ENCODE measurements at regions not wholly inside any gene's neighbourhood (a gene's known extent, or its start where the extent isn't known, plus 50 kb on each side); places are given as distances from the start of the nearest gene placed in this dataset.

DNA sequence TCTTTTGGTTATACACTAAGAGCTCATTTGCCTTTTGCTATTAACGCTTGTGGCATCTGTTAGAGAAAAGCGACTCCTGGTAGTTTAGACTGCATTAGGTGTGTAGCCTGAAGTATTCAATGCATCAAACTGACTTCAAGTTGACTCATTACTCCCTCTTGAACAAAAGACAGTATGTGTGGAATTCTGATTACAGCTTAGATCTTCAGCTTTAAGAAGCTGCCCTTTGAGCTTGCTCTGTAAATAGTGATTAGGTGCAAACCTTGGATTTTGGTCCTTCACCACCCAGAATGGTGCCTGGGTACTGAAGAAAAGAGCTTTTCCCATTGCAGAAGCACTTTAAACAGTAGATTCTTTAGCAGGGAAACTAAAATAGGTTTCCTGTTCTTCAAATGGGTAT is 62.1 kb downstream of the FAT3 start:
- TF ChIP-seq, protein P1, sequence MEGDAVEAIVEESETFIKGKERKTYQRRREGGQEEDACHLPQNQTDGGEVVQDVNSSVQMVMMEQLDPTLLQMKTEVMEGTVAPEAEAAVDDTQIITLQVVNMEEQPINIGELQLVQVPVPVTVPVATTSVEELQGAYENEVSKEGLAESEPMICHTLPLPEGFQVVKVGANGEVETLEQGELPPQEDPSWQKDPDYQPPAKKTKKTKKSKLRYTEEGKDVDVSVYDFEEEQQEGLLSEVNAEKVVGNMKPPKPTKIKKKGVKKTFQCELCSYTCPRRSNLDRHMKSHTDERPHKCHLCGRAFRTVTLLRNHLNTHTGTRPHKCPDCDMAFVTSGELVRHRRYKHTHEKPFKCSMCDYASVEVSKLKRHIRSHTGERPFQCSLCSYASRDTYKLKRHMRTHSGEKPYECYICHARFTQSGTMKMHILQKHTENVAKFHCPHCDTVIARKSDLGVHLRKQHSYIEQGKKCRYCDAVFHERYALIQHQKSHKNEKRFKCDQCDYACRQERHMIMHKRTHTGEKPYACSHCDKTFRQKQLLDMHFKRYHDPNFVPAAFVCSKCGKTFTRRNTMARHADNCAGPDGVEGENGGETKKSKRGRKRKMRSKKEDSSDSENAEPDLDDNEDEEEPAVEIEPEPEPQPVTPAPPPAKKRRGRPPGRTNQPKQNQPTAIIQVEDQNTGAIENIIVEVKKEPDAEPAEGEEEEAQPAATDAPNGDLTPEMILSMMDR (IDR thresholded peaks at IDR 0.05; ENCODE audit: low read depth, low read length, missing control alignments), result no peak
- H3K36me3 ChIP-seq (replicated peaks), result no peaks in the 10 kb centered on the region
- no peak for DNase-seq
- no peaks in the 10 kb centered on the region for H3K27me3 ChIP-seq (replicated peaks)
- H3K4me3 ChIP-seq (ENCODE audit: low read depth, low read length), result no peak overlapping the region
- no peak overlapping the region for H3K27ac ChIP-seq
- in situ Hi-C loops (cut with HindIII; ENCODE audit: low pct_ligation_motif_present, low sequenced_read_pairs), result no loop called here

DNA sequence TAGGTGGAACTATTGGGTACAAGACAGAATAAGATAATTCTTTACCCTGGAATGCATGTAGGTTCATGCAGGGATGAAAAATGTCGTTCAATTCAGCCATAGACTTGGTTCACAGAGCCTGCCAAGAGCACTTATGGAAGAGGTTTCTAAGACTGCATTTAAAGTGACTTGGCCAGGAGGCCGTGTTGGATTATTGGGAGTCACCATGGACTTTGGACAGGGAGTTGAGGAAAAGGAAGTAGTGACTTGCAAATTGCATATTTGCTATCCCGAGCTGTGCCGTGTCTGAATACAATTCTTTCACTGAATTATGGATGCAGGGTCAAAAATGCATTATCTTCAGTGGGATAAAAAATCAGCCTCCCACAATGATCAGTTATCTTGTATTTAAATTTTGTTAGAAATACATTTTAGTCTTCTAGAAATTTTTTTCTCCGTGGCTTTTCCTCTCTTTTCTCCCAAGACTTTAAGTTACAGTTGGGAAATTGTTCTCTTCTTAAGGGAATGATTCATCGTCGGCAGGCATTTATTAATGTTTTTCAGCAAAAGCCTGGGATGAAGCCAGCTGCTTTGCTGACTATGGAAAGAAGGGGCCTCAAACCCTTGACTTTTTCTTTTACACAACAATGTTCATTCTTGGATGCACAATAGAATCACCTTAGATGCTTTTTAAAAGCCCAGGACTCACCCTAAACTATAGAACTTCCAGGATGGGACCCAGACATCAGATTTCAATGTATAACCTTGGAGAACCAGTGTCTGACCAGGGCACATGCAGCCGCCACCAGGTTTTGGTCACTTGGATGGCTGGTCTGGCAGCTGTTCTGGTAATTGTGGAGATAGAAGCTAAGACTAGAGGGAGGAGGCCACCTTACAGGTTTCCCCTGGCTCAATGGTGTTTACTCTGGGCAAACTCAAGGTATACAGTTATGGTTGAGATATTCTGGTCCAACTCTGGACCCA is 70.8 kb downstream of the FAT3 start:
- TF ChIP-seq, protein P1 (IDR thresholded peaks at IDR 0.05; ENCODE audit: low read depth, low read length, missing control alignments), result no peak
- no peaks in the 10 kb centered on the region for H3K36me3 ChIP-seq (replicated peaks)
- H3K27ac ChIP-seq, result no peak overlapping the region
- no peak for DNase-seq
- in situ Hi-C loops (cut with HindIII; ENCODE audit: low pct_ligation_motif_present, low sequenced_read_pairs), result no loop called here
- H3K4me3 ChIP-seq (ENCODE audit: low read depth, low read length), result peak overlapping the region; percentile 10
- H3K27me3 ChIP-seq (replicated peaks), result no peaks in the 10 kb centered on the region

DNA sequence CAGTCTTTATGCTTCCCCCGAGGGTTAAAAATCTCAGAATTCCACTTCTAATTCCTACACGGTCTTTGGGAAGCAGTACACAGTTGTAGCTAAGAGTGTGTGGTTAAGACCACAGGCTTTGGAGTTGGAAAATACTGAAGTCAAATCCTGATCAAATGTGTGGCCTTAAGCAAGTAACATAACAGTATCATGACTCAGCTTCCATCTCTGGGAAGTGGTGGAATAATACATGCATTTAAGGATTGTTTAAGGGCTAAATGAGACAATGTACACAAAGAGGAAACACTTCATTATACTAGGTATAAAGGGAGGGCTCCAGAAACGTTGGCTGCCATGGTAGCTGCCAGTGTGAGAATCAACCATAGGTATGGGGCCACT is 71.5 kb downstream of the FAT3 start:
- peak; percentile 16 for DNase-seq
- TF ChIP-seq, protein P1 (IDR thresholded peaks at IDR 0.05; ENCODE audit: low read depth, low read length, missing control alignments), result no peak

DNA sequence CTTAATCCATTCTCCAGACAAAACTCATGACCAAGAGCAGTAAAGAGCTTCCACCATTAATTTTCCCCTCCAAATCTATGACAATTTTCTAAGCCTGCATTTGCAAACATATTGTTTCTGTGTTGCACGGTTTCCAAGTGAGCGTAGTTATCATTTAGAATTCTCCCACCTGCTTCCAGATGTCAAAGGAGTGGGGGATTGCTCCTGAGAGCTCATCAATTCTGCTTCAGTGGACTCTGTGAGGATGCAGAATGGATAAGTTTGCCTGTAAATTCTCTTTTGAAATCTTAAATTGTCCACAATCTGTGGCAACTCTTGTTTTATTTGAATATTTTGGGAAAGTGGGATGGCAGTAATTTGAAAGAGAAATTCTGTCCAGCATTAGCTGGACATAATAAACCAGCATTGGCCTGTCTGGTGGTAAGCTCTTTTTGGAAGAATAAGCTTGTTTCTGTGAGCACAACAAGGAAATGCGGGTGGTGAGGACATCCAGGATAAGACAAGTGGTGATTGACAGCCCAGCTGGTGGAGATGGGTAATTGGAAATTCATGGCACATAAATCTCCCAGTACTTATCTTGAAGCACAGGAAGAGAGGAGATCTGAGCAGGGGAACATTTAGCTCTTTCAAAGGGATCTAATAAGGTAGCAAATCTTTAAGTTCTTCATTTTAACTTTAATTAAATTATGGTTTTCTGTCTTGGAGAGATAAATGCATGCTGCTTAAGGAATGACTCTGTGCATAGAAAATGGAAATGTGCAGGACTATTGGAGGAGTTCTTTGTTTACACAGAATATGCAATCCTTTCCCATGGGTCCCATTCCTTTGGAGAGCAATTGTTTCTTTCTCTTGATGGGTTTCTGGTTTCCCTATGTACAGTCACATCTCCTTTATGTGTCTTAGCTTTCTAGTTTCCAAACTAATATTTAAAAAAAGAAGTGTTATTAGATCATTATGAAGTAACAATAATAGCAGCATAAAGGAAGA is 73.2 kb downstream of the FAT3 start:
- Histone ChIP-seq H3K36me3 (replicated peaks) (no peaks in the 10 kb centered on the region), H3K27ac (no peak overlapping the region), H3K4me3 (ENCODE audit: low read depth, low read length) (no peak overlapping the region), H3K27me3 (replicated peaks) (no peaks in the 10 kb centered on the region)
- in situ Hi-C loops (cut with HindIII; ENCODE audit: low pct_ligation_motif_present, low sequenced_read_pairs), result no loop called here
- DNase-seq, result no peak
- TF ChIP-seq, protein P1 (IDR thresholded peaks at IDR 0.05; ENCODE audit: low read depth, low read length, missing control alignments), result no peak

More for the DNA sequence above, 71.5 kb downstream of the FAT3 start:
- H3K27ac ChIP-seq, result no peak overlapping the region
- H3K36me3 ChIP-seq (replicated peaks), result no peaks in the 10 kb centered on the region
- H3K27me3 ChIP-seq (replicated peaks), result no peaks in the 10 kb centered on the region
- no peak overlapping the region for H3K4me3 ChIP-seq (ENCODE audit: low read depth, low read length)
- in situ Hi-C loops (cut with HindIII; ENCODE audit: low pct_ligation_motif_present, low sequenced_read_pairs), result no loop called here

DNA sequence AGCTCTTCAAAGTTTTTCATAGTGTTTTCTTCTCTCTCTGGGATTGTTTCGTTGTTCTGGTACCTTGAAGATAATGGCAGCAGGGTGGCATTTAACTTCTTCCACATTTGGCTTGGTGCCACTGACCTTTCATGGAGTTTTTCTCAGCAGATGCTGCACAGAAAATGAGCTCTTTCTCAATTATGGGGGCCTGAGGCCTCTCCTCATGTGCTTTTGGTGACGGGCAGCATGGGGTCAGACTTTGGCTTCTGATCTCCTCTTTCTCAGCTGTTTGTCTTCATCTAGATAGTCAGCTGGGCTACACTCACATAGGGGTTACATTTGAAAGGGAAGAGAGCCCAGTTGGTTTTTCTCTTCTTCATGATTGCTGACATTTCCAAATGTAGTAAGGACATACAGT is 76.3 kb downstream of the FAT3 start:
- Histone ChIP-seq H3K4me3 (ENCODE audit: low read depth, low read length) (no peak overlapping the region), H3K27ac (no peak overlapping the region), H3K36me3 (replicated peaks) (no peaks in the 10 kb centered on the region), H3K27me3 (replicated peaks) (no peaks in the 10 kb centered on the region)
- TF ChIP-seq, protein P1 (IDR thresholded peaks at IDR 0.05; ENCODE audit: low read depth, low read length, missing control alignments), result no peak
- in situ Hi-C loops (cut with HindIII; ENCODE audit: low pct_ligation_motif_present, low sequenced_read_pairs), result no loop called here
- no peak for DNase-seq

All from brain microvascular endothelial cell (primary cell).